Heart right ventricle (tissue), 16 donors: ENCODE measurements at regions not wholly inside any gene's neighbourhood (a gene's known extent, or its start where the extent isn't known, plus 50 kb on each side); places are given as distances from the start of the nearest gene placed in this dataset.

Experiments
- ATAC-seq, 8 donors: fragments of 200-7000 bp; cut with Tn5 transposase; one replicate each; pipeline ENCODE4 v1.9.1; 2020; ENCODE audit warnings: mild to moderate bottlenecking in 8 of 8, moderate library complexity in 8 of 8, moderate number of reproducible peaks in 1 of 8
- DNase-seq, 2 donors: peaks; one replicate each; pipeline ENCODE4 v3.0.0-alpha.2; 2020
- H3K27ac ChIP-seq, 10 donors: fragments of 200-600 bp; sonication (generic) in 2 of 10; one replicate each; pipeline versions ENCODE4 v1.5.0 to v1.8.0; 2020 to 2022; ENCODE audit warnings: mild to moderate bottlenecking in 3 of 10
- H3K27me3 ChIP-seq, 7 donors: fragments of 200-600 bp; one replicate each; pipeline ENCODE4 v1.8.0; 2021 to 2022; ENCODE audit warnings: mild to moderate bottlenecking in 2 of 7
- H3K36me3 ChIP-seq, 9 donors: fragments of 200-600 bp; sonication (generic) in 1 of 9; one replicate each; pipeline versions ENCODE4 v1.5.0 to v1.8.0; 2020 to 2022; ENCODE audit warnings: mild to moderate bottlenecking in 2 of 9
- H3K4me1 ChIP-seq, 9 donors: fragments of 200-600 bp; sonication (generic) in 1 of 9; one replicate each; pipeline versions ENCODE4 v1.5.0 to v1.8.0; 2020 to 2022; ENCODE audit warnings: mild to moderate bottlenecking in 4 of 9
- H3K4me3 ChIP-seq, 10 donors: fragments of 200-600 bp; sonication (generic) in 2 of 10; one replicate each; pipeline versions ENCODE4 v1.5.0 to v1.8.0; 2020 to 2022; ENCODE audit warnings: mild to moderate bottlenecking in 7 of 10, moderate library complexity in 2 of 10
- H3K9me3 ChIP-seq, 11 donors: fragments of 200-600 bp in 10 of 11; sonication (generic) in 2 of 11; one replicate each; pipeline versions ENCODE4 v1.5.0 to v1.8.0; 2013 to 2022; ENCODE audit warnings: mild to moderate bottlenecking in 2 of 11, control low read depth in 1 of 11, moderate library complexity in 1 of 11
- WGBS, 2 donors: extraction: QIAGEN DNeasy Blood & Tissue Kit; methylation state at CpG; one replicate each; pipeline ENCODE4 v1.1.7; 2013; ENCODE audit warnings: inconsistent platforms in 1 of 2; 5-methylcytosine and 5-hydroxymethylcytosine counted together
- intact Hi-C, 10 donors: fragments of 100-400 bp; cut with DNase I; formaldehyde crosslinking; loops; one replicate each; pipeline versions ENCODE4 v1.11.1 to v1.14.2; 2022
- TF ChIP-seq, protein P1 (sequence below), 9 donors: fragments of 200-600 bp; sonication (generic) in 2 of 9; IDR thresholded peaks; one replicate each; pipeline versions ENCODE4 v1.5.0 to v1.8.0; 2021 to 2022; ENCODE audit warnings: antibody characterized with exemption in 9 of 9, mild to moderate bottlenecking in 5 of 9, moderate library complexity in 1 of 9
- donor health status: Arrhythmogenic right ventricular cardiomyopathy.
- donor health status: ischemic (EF 13 %, LVEDD 7.1; RV severe dilation, severe dysfunction).
- donor health status: healthy with polysubstance abuse.
- donor health status: DM: no; HTN: yes; CAD: no.
- donor health status: DM: no; HTN: no; CAD: no.
- donor health status: ischemic (EF 25% LVEDD 6.9; RV normal size, moderate dysfunction).
- donor health status: ischemic (EF 25% LVEDD 5.7; RV mildly dilated, moderate dysfunction).
- donor health status: healthy.
- donor health status: DM: yes; HTN: yes; CAD: no.
- donor health status: Ischemic cardiomyopathy.
- donor health status: ischemic (EF 35%, LVEDD 5.7; RV mildly dilated, moderate dysfunction).
- donor health status: nonischemic (EF 11% LVEDD 7.7; RV severe dilation, severe dysfunction).
- donor health status: DM: yes; HTN: yes; CAD: no.
- donor health status: PGD.
- donor health status: ischemic (EF 29% LVEDD 5.4; RV normal size, mild dysfunction).
- donor health status: nonischemic (EF 23%, LVEDD 6.1; RV moderate dilation, normal function).

DNA sequence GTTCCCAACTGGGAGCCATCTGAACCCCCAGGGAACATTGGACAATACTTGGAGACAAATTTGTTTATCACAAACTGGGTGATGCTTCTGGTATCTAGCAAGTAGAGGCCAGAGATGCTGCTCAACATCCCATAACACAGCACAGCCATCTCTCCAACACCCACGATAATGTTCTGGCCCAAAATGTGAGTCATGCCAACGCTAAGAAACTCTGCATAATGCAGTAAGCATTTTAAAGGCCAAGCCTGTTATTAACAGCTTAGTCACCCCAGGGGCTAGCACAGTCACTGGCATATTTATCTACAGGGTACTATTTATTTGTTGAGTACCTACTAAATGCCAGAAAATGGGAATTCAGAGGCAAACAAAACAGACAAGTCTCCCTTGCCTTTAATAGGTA, 873.1 kb upstream of the TMEM132C start:
- WGBS, 2 donors = 55 to 69% methylated on average over 2 of the region's 2 CpGs

DNA sequence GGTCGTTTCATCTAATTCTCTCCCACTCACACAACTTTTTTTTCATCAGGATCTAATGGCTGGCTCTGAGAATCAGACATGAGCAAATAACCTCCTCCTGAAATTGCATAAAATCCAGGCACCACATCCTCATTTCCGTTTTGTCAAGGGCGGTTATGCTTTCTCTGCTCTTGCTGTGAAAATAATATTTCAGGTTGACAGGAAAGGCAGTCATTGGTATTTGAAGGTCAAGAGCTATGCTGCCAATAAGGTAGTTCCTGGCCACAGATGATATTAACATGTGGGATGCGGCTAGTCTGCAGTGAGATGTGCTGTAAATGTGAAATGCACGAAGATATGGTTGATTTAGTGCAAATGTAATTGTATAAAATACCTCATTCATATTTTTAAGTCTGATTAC, 870.2 kb upstream of the TMEM132C start:
- no peak overlapping the region for H3K4me3 ChIP-seq
- H3K36me3 ChIP-seq = no peaks in the 10 kb centered on the region
- H3K27ac ChIP-seq = no peak overlapping the region
- no peaks in the 10 kb centered on the region for H3K9me3 ChIP-seq
- no peak for DNase-seq
- no peaks in the 10 kb centered on the region for H3K4me1 ChIP-seq
- intact Hi-C loops = no loop called here
- TF ChIP-seq, protein P1, sequence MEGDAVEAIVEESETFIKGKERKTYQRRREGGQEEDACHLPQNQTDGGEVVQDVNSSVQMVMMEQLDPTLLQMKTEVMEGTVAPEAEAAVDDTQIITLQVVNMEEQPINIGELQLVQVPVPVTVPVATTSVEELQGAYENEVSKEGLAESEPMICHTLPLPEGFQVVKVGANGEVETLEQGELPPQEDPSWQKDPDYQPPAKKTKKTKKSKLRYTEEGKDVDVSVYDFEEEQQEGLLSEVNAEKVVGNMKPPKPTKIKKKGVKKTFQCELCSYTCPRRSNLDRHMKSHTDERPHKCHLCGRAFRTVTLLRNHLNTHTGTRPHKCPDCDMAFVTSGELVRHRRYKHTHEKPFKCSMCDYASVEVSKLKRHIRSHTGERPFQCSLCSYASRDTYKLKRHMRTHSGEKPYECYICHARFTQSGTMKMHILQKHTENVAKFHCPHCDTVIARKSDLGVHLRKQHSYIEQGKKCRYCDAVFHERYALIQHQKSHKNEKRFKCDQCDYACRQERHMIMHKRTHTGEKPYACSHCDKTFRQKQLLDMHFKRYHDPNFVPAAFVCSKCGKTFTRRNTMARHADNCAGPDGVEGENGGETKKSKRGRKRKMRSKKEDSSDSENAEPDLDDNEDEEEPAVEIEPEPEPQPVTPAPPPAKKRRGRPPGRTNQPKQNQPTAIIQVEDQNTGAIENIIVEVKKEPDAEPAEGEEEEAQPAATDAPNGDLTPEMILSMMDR (IDR thresholded peaks at IDR 0.05) = no peak
- 53 to 70% methylated on average over 5 of the region's 5 CpGs for WGBS, 2 donors
- peaks cover 0 to 57% (median 11%) of the 10 kb centered on the region in 7 donors for H3K27me3 ChIP-seq
- no peak for ATAC-seq

More for the DNA sequence above, 873.1 kb upstream of the TMEM132C start:
- DNase-seq = no peak
- H3K27me3 ChIP-seq = peaks cover 0 to 44% (median 11%) of the 10 kb centered on the region in 7 donors
- H3K9me3 ChIP-seq = no peaks in the 10 kb centered on the region
- no peak overlapping the region for H3K27ac ChIP-seq
- no peak for ATAC-seq
- TF ChIP-seq, protein P1 (IDR thresholded peaks at IDR 0.05) = no peak
- intact Hi-C loops = no loop called here
- H3K4me3 ChIP-seq = no peak overlapping the region
- H3K4me1 ChIP-seq = no peaks in the 10 kb centered on the region
- no peaks in the 10 kb centered on the region for H3K36me3 ChIP-seq

DNA sequence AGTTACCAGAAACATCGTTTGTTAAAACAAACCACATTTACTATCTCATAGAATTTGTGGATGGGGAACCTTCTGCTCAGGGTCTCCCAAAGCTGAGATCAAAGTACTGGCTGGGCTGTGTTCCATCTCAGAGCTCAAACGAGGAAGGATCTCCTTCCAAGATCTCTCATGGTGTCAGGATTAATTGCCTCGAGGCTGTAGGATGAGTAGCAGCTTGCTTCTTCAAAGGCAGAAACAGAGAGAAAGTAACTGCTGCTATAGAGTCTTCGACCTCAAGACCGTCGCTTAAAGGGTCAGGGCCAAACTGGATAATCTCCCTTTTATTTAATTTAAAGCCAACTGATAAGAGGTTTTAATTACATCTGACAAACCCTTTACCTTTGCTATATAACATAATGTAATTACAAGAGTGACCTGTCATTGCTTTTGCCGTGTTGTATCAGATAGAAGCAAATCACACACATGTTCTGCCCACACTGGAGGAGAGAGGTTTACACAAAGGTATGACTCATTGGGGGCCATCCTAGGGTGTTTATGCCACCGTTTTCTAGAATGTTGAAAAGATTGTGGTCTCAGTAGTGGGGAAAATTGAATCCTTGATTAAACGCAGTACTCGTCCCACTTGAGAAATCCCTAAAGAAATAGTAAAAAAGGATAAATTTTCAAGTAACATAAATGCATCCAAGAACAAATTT, 868.8 kb upstream of the TMEM132C start:
- intact Hi-C loops = no loop called here
- H3K27me3 ChIP-seq = peaks cover 0 to 55% (median 10%) of the 10 kb centered on the region in 7 donors
- TF ChIP-seq, protein P1 (IDR thresholded peaks at IDR 0.05) = no peak
- no peak overlapping the region for H3K4me3 ChIP-seq
- WGBS, 2 donors = 38 to 40% methylated on average over 10 of the region's 10 CpGs
- no peak overlapping the region for H3K27ac ChIP-seq
- no peak for DNase-seq
- H3K9me3 ChIP-seq = no peaks in the 10 kb centered on the region
- ATAC-seq = no peak
- no peaks in the 10 kb centered on the region for H3K4me1 ChIP-seq
- no peaks in the 10 kb centered on the region for H3K36me3 ChIP-seq

DNA sequence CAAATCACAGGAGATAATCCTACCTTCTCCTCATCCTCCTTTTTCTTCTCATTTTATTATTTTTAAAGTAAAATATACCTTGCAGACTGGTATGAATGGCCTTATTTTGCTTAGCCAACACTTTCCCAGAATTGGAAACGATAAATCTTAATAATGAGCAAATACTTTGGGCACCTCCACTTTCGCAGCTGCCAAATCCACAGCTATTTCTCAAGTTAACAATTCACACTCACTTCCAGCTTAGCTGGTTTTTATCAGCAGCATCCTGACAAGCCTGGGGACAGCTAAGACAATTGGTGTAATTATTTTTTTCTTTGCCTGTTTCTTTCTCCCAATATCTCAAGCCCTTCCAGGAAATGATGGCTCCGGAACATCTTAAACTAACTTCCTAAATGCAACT, 867.5 kb upstream of the TMEM132C start:
- no peaks in the 10 kb centered on the region for H3K36me3 ChIP-seq
- no peak for ATAC-seq
- H3K4me1 ChIP-seq = no peaks in the 10 kb centered on the region
- 44 to 47% methylated on average over 3 of the region's 3 CpGs for WGBS, 2 donors
- no peak overlapping the region for H3K4me3 ChIP-seq
- no peak overlapping the region for H3K27ac ChIP-seq
- no peak for DNase-seq
- TF ChIP-seq, protein P1 (IDR thresholded peaks at IDR 0.05) = no peak
- H3K27me3 ChIP-seq = peaks cover 0 to 52% (median 10%) of the 10 kb centered on the region in 7 donors
- H3K9me3 ChIP-seq = no peaks in the 10 kb centered on the region
- intact Hi-C loops = no loop called here
